ENCODE measurements at regions not wholly inside any gene's neighbourhood (a gene's known extent, or its start where the extent isn't known, plus 50 kb on each side); places are given as distances from the start of the nearest gene placed in this dataset.

DNA sequence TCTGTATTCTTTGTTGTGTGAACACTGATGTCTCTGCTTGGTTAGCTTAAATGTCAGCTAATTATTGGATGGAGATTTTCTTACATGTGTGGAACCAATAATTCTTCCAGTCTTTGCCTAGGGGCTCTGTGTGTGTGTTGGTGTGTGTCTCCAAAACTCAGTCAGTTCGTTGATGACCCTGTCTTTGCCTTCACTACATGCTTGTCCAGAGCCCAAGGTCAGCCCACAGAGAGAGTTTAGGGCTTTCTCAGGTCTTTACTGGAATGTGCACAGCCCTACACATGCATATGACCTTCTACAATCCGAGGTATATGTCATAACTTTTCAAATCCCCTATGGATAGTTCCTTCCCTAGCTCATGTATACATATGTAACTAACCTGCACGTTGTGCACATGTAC, 74.1 kb upstream of the LDAH start:
- no peak overlapping the region for H3K27ac Mint-ChIP-seq (ENCODE audit: low read depth)
- no peaks in the 10 kb centered on the region for H3K9me3 Mint-ChIP-seq
- DNase-seq (ENCODE audit: low spot score in 2 of 2): no peak
- H3K4me1 Mint-ChIP-seq: no peaks in the 10 kb centered on the region
- peaks cover 81% of the 10 kb centered on the region for H3K27me3 Mint-ChIP-seq
- no peak overlapping the region for H3K4me3 Mint-ChIP-seq
- H3K36me3 Mint-ChIP-seq (ENCODE audit: insufficient read depth): no peaks in the 10 kb centered on the region
- no peak for ATAC-seq (replicated peaks; ENCODE audit: extremely low read depth, poor library complexity, severe bottlenecking)

DNA sequence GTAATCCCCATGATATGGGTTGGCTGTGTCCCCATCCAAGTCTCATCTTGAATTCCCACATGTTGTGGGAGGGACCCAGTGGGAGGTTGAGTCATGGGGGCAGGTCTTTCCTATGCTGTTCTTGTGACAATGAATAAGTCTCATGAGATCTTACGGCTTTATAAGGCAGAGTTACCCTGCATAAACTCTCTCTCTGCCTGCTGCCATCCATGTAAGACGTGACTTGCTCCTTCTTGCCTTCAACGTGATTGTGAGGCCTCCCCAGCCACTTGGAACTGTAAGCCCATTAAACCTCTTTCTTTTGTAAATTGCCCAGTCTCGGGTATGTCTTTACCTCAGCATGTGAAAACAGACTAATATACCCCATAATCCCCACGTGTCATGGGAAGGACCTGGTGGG, 61.9 kb upstream of the LDAH start:
- H3K27ac Mint-ChIP-seq (ENCODE audit: low read depth): no peak overlapping the region
- DNase-seq (ENCODE audit: low spot score in 2 of 2) (no peak), ATAC-seq (replicated peaks; ENCODE audit: extremely low read depth, poor library complexity, severe bottlenecking) (no peak)
- no peak overlapping the region for H3K4me3 Mint-ChIP-seq
- H3K4me1 Mint-ChIP-seq: no peaks in the 10 kb centered on the region
- no peaks in the 10 kb centered on the region for H3K9me3 Mint-ChIP-seq
- no peaks in the 10 kb centered on the region for H3K36me3 Mint-ChIP-seq (ENCODE audit: insufficient read depth)
- peaks cover 24% of the 10 kb centered on the region for H3K27me3 Mint-ChIP-seq

DNA sequence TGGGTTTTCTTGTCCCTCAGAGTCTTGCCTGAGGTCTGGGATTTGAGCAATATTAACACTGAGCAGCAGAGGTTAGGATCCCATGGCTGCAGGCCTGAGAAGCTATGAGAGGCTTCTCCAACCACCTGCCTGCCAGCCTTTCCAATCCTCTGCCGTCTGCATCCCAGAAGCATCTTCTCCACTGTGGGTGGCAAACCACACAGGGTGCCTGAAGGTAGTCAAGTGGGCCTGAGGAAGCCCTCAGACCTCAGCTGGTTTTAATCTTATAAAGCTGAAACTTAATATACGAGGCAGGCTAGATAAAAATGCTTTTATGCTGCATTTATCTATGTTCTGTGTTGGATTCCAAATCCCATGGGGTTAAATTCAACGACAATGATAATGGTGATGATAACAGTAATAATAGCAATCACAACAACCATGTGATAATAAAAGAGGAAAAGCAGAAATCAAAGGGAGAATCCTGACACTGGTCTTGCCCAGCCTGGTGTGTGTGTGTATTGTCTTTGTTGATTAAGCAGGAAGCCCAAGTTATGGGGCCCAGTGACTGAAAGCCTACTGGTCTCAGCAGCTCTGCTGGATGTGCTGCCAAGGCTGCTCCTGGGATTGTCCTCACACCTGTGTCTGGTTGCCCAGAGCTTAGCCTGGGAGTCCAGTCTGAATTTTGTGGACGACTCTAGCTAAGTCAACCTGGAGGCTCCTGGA, 59.7 kb upstream of the LDAH start:
- no peak overlapping the region for H3K4me3 Mint-ChIP-seq
- no peak overlapping the region for H3K27ac Mint-ChIP-seq (ENCODE audit: low read depth)
- no peak for DNase-seq (ENCODE audit: low spot score in 2 of 2)
- H3K9me3 Mint-ChIP-seq: no peaks in the 10 kb centered on the region
- ATAC-seq (replicated peaks; ENCODE audit: extremely low read depth, poor library complexity, severe bottlenecking): no peak
- H3K27me3 Mint-ChIP-seq: peaks cover 32% of the 10 kb centered on the region
- no peaks in the 10 kb centered on the region for H3K36me3 Mint-ChIP-seq (ENCODE audit: insufficient read depth)
- H3K4me1 Mint-ChIP-seq: no peaks in the 10 kb centered on the region

DNA sequence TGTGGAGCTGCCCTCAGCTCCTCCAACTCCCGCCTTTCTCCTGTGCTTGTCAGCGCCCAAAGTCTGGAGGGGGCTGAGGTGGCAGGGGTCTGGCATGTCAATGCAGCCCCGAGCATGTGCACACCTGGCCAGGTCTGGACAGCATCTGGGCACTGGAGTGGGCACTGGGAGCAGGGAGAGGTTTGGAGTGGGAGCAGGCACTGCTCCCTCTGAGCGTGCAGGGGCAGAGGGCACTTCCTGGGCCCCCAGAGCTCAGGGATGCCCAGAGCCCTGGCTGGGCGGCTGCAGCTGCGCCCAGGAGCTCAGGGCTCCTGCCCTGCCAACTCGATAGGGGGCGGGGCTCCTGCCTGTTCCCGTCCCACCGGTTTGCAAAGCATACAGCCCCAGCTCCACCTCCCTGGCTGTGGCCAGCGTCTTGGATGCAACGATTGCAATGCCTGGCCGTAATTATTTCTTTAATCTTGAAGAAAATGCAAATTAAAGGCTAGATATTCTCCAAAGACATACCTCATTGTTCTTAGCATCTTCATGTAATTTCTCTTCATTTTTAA, 57.4 kb upstream of the LDAH start:
- no peaks in the 10 kb centered on the region for H3K4me1 Mint-ChIP-seq
- no peaks in the 10 kb centered on the region for H3K9me3 Mint-ChIP-seq
- peaks cover 31% of the 10 kb centered on the region for H3K27me3 Mint-ChIP-seq
- H3K4me3 Mint-ChIP-seq: no peak overlapping the region
- no peak overlapping the region for H3K27ac Mint-ChIP-seq (ENCODE audit: low read depth)
- no peaks in the 10 kb centered on the region for H3K36me3 Mint-ChIP-seq (ENCODE audit: insufficient read depth)
- ATAC-seq (replicated peaks; ENCODE audit: extremely low read depth, poor library complexity, severe bottlenecking) (no peak), DNase-seq (ENCODE audit: low spot score in 2 of 2) (no peak)

DNA sequence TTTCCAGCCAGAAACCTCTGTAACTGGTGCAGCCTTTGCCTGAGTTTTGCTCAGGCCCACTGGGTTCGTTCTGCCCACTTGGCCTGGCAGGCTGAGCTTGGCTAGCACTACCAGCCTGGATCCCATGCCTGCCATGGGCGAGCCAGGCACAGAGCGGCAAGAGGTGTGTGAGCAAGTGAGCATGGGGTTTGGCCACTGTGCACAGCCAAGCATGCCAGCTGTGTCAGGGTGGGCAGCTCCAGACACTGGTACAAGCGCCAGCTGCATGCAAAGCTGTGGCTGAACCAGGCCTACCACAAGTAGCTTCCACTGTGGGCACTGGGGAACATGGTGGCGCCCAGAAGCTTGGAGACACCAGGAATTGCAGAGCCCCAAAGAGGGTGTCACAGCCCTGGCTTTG, 56.3 kb upstream of the LDAH start:
- no peaks in the 10 kb centered on the region for H3K4me1 Mint-ChIP-seq
- no peak overlapping the region for H3K4me3 Mint-ChIP-seq
- H3K36me3 Mint-ChIP-seq (ENCODE audit: insufficient read depth): no peaks in the 10 kb centered on the region
- ATAC-seq (replicated peaks; ENCODE audit: extremely low read depth, poor library complexity, severe bottlenecking): no peak
- peaks cover 3% of the 10 kb centered on the region for H3K9me3 Mint-ChIP-seq
- no peak overlapping the region for H3K27ac Mint-ChIP-seq (ENCODE audit: low read depth)
- H3K27me3 Mint-ChIP-seq: peaks cover 29% of the 10 kb centered on the region
- no peak for DNase-seq (ENCODE audit: low spot score in 2 of 2)

DNA sequence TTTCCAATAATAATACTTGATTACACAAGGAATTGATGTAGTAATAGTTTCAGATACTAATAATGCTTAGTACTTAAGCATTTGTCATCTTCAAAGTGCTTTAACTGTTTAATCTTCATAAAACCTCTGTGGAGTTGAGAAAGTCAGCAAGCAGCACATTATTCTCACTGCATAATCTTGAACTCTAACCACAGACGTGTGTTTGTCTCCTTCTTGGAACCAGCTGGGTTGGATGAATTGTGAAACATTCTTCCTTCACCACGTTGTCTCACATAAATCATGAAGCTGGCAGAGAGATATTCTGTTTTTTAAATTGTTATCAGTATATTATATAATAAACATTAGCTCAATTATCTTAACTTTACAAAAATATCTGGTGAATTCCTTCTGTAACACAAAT, 55.1 kb upstream of the LDAH start:
- DNase-seq (ENCODE audit: low spot score in 2 of 2) (no peak), ATAC-seq (replicated peaks; ENCODE audit: extremely low read depth, poor library complexity, severe bottlenecking) (no peak)
- H3K36me3 Mint-ChIP-seq (ENCODE audit: insufficient read depth): no peaks in the 10 kb centered on the region
- no peak overlapping the region for H3K27ac Mint-ChIP-seq (ENCODE audit: low read depth)
- peaks cover 29% of the 10 kb centered on the region for H3K27me3 Mint-ChIP-seq
- no peaks in the 10 kb centered on the region for H3K4me1 Mint-ChIP-seq
- H3K4me3 Mint-ChIP-seq: no peak overlapping the region
- H3K9me3 Mint-ChIP-seq: peaks cover 3% of the 10 kb centered on the region
